Sigmoid colon (tissue), 4 donors: ENCODE measurements at regions not wholly inside any gene's neighbourhood (a gene's known extent, or its start where the extent isn't known, plus 50 kb on each side); places are given as distances from the start of the nearest gene placed in this dataset.
A peak's percentile ranks its signal among the peaks of the same experiment; 100 is the strongest.

ENCODE experiments used
- CTCF ChIP-seq, 4 experiments: fragments of 450-650 bp in 3 of 4; fragments of 200-600 bp in 1 of 4; IDR thresholded peaks; one replicate each; pipeline ENCODE4 v1.5.1; 2016 to 2019; ENCODE audit warnings: antibody characterized with exemption in 4 of 4, mild to moderate bottlenecking in 3 of 4, moderate library complexity in 2 of 4
- EP300 ChIP-seq, 4 donors: sonication (generic); formaldehyde crosslinking; IDR thresholded peaks; one replicate each; pipeline ENCODE4 v1.6.1; 2017; ENCODE audit warnings: antibody characterized with exemption in 4 of 4
- POLR2AphosphoS5 ChIP-seq, 4 donors: sonication (generic); formaldehyde crosslinking; IDR thresholded peaks; one replicate each; pipeline ENCODE4 v1.6.1; 2017; ENCODE audit warnings: antibody characterized with exemption in 4 of 4

- TF ChIP-seq CTCF (IDR thresholded peaks at IDR 0.05) (peak; percentile 90 to 96 (median 94)), POLR2AphosphoS5 (IDR thresholded peaks at IDR 0.05) (no peak), EP300 (IDR thresholded peaks at IDR 0.05) (no peak)
These were observed 229.8 kb upstream of the LRIG3 start for GRCh38 chr12:59149995-59150642.
